HepG2 (cell line): ENCODE measurements at regions not wholly inside any gene's neighbourhood (a gene's known extent, or its start where the extent isn't known, plus 50 kb on each side); places are given as distances from the start of the nearest gene placed in this dataset.

Experiments used
- ATAC-seq: fragments of 200-7000 bp; cut with Tn5 transposase; 3 replicates; pipeline ENCODE4 v1.9.1; 2020; ENCODE audit warnings: mild to moderate bottlenecking, moderate library complexity
- BruUV-seq: library from RNA; stranded (reverse); fragments of 400-500 nt; replicated peaks from 2 replicates; lab custom pipeline; 2021; lab: Mats Ljungman, UMichigan
- CTCF ChIA-PET: fragments of 300-600 bp; formaldehyde crosslinking; extraction: SDS; loops from one replicate; lab custom pipeline; 2021; ENCODE audit warnings: low total read pairs, inconsistent platforms, low intra/inter-chr PET ratio; lab: Yijun Ruan, JAX
- POLR2A ChIA-PET: fragments of 350-600 bp; sonication (Branson Sonifier 250); formaldehyde crosslinking; loops from one replicate; lab custom pipeline; 2020; ENCODE audit warnings: antibody characterized with exemption, inconsistent platforms; lab: Yijun Ruan, JAX
- DNase-seq: peaks from one replicate; pipeline ENCODE4 v3.0.0-alpha.2; 2015; ENCODE audit warnings: low spot score
- FAIRE-seq: peaks from 3 replicates; lab custom pipeline; 2011; peaks lifted over from hg19 to GRCh38; lab: Jason Lieb, UNC
- H2AFZ ChIP-seq: one replicate; pipeline ENCODE4 v1.6.1; 2011; ENCODE audit warnings: low read length, inconsistent platforms
- H3K27ac ChIP-seq: fragments of 300-600 bp; 3 replicates; pipeline ENCODE4 v1.8.0; 2011; ENCODE audit warnings: mixed run types, mild to moderate bottlenecking, mixed read lengths, low read length, inconsistent platforms; ENCODE audit not compliant: insufficient read depth; ENCODE audit errors: extremely low read length
- H3K27me3 ChIP-seq, 2 experiments: fragments of 200-600 bp in 1 of 2; 2 replicates in 1 of 2; 3 replicates in 1 of 2; pipeline versions ENCODE4 v1.6.0 to v1.8.0; 2011; ENCODE audit warnings: low read length in 2 of 2, mild to moderate bottlenecking in 2 of 2, moderate library complexity in 2 of 2, inconsistent platforms in 1 of 2; ENCODE audit not compliant: insufficient read depth in 2 of 2, control insufficient read depth in 1 of 2
- H3K36me3 ChIP-seq, 2 experiments: fragments of 200-600 bp in 1 of 2; replicated peaks in 1 of 2; 2 replicates in 1 of 2; 3 replicates in 1 of 2; pipeline versions ENCODE4 v1.5.1 to v1.8.0; 2011; ENCODE audit warnings: low read length in 2 of 2, inconsistent platforms in 1 of 2; ENCODE audit not compliant: insufficient read depth in 2 of 2, control insufficient read depth in 1 of 2
- H3K4me1 ChIP-seq: 2 replicates; pipeline ENCODE4 v1.5.1; 2012; ENCODE audit warnings: low read length, inconsistent platforms; ENCODE audit not compliant: insufficient read depth
- H3K4me2 ChIP-seq: 2 replicates; pipeline ENCODE4 v1.6.0; 2011; ENCODE audit warnings: low read depth, low read length, inconsistent platforms
- H3K4me3 ChIP-seq, 3 experiments: fragments of 200-600 bp in 1 of 3; sonication (generic), shearing (Covaris generic) in 1 of 3; replicated peaks in 1 of 3; 2 replicates each; pipeline ENCODE4 v1.5.1; 2011 to 2016; ENCODE audit warnings: low read length in 3 of 3, inconsistent platforms in 2 of 3, low read depth in 2 of 3, mild to moderate bottlenecking in 2 of 3, control low read depth in 1 of 3, mixed read lengths in 1 of 3; ENCODE audit not compliant: insufficient read depth in 1 of 3
- H3K79me2 ChIP-seq: one replicate; pipeline ENCODE4 v1.6.1; 2011; ENCODE audit warnings: low read length, inconsistent platforms; ENCODE audit not compliant: insufficient read depth
- H3K9ac ChIP-seq: 2 replicates; pipeline ENCODE4 v1.6.0; 2011; ENCODE audit warnings: mild to moderate bottlenecking, low read depth, low read length, inconsistent platforms; ENCODE audit not compliant: insufficient read depth
- H3K9me3 ChIP-seq: 2 replicates; pipeline ENCODE4 v1.5.1; 2012; ENCODE audit warnings: mild to moderate bottlenecking, low read length
- H4K20me1 ChIP-seq: 2 replicates; pipeline ENCODE4 v1.6.0; 2011; ENCODE audit warnings: inconsistent platforms, mild to moderate bottlenecking, low read length, moderate library complexity; ENCODE audit not compliant: insufficient read depth
- CHD2 ChIP-seq: IDR thresholded peaks from 2 replicates; pipeline ENCODE4 v1.6.1; 2011; ENCODE audit warnings: low read depth, low read length, improper control_type of control experiment
- FOXC1 ChIP-seq: sonication (generic); formaldehyde crosslinking; IDR thresholded peaks from 2 replicates; pipeline ENCODE4 v1.8.0; 2022; ENCODE audit warnings: mild to moderate bottlenecking, missing genetic modification reagents, borderline replicate concordance
- HDAC6 ChIP-seq: fragments of 200-600 bp; sonication (generic); IDR thresholded peaks from 2 replicates; pipeline ENCODE4 v1.7.0; 2017; ENCODE audit warnings: mild to moderate bottlenecking, antibody characterized with exemption, low read length, low read depth
- ISL2 ChIP-seq: sonication (generic); formaldehyde crosslinking; IDR thresholded peaks from 2 replicates; pipeline ENCODE4 v1.5.0; 2020; ENCODE audit warnings: missing genetic modification reagents
- MEIS2 ChIP-seq: sonication (generic); formaldehyde crosslinking; IDR thresholded peaks from 2 replicates; pipeline ENCODE4 v1.9.0; 2021; ENCODE audit warnings: mild to moderate bottlenecking, missing genetic modification reagents
- NFKB2 ChIP-seq: sonication (generic); formaldehyde crosslinking; IDR thresholded peaks from 2 replicates; pipeline ENCODE4 v1.4.0; 2020; ENCODE audit warnings: missing genetic modification reagents, borderline replicate concordance
- NONO ChIP-seq, 2 experiments: fragments of 450-650 bp in 1 of 2; sonication (generic) in 1 of 2; formaldehyde crosslinking in 1 of 2; IDR thresholded peaks in 1 of 2; conservative IDR thresholded peaks in 1 of 2; 2 replicates each; pipeline versions ENCODE4 v1.6.1 to v1.8.0; 2017 to 2022; ENCODE audit warnings: mild to moderate bottlenecking in 1 of 2, missing genetic modification reagents in 1 of 2, moderate library complexity in 1 of 2
- PREB ChIP-seq: sonication (generic); formaldehyde crosslinking; IDR thresholded peaks from 2 replicates; pipeline ENCODE4 v1.4.0; 2020; ENCODE audit warnings: missing genetic modification reagents
- RFX3 ChIP-seq: IDR thresholded peaks from 2 replicates; pipeline ENCODE4 v1.6.1; 2016; ENCODE audit warnings: missing biosample characterization, missing genetic modification reagents
- ZFP36 ChIP-seq: fragments of 150-350 bp; IDR thresholded peaks from 2 replicates; pipeline ENCODE4 v1.6.1; 2018; ENCODE audit warnings: borderline replicate concordance, low read length, low read depth; ENCODE audit not compliant: partially characterized antibody
- ZNF782 ChIP-seq: sonication (generic); formaldehyde crosslinking; IDR thresholded peaks from 2 replicates; pipeline ENCODE4 v1.4.0; 2020; ENCODE audit warnings: missing genetic modification reagents, mild to moderate bottlenecking, borderline replicate concordance
- WGBS: methylation state at CpG from one replicate; pipeline ENCODE4 v1.1.6; 2017; ENCODE audit warnings: low lambda C conversion rate; 5-methylcytosine and 5-hydroxymethylcytosine counted together
- in situ Hi-C: cut with HindIII; loops from 2 replicates; pipeline ENCODE4 v1.10.0; 2017; ENCODE audit warnings: low pct_unique_long_range_greater_than_20kb; ENCODE audit not compliant: extremely low pct_ligation_motif_present
- intact Hi-C: fragments of 100-400 bp; cut with micrococcal nuclease; formaldehyde crosslinking; loops from one replicate; pipeline ENCODE4 v1.10.0; 2022; ENCODE audit not compliant: unreplicated experiment

- Histone ChIP-seq H3K4me2 (no peak overlapping the region), H2AFZ (no peak overlapping the region), H3K79me2 (no peaks in the 10 kb centered on the region), H3K9me3 (no peaks in the 10 kb centered on the region), H4K20me1 (no peaks in the 10 kb centered on the region), H3K9ac (no peak overlapping the region), H3K27ac (no peak overlapping the region), H3K4me3 (no peak overlapping the region), H3K4me1 (no peaks in the 10 kb centered on the region), H3K27me3 (no peaks in the 10 kb centered on the region), H3K36me3 (no peaks in the 10 kb centered on the region)
- ChIA-PET POLR2A (no interaction called here), CTCF (no interaction called here)
- intact Hi-C loops (no loop called here), in situ Hi-C loops (no loop called here)
- DNase-seq (no peak), ATAC-seq (no peak), FAIRE-seq (no peak)
- 20% methylated on average over 3 of the region's 3 CpGs for WGBS
- BruUV-seq: no TSS peak
- TF ChIP-seq FOXC1 (no peak), CHD2 (no peak), RFX3 (CRISPR knock-in tag) (no peak), ZFP36 (no peak), MEIS2 (CRISPR knock-in tag) (no peak), NONO (IDR thresholded peaks at IDR 0.05) (no peak), NONO (CRISPR knock-in tag; conservative IDR thresholded peaks at IDR 0.05) (no peak), ZNF782 (no peak), ISL2 (CRISPR knock-in tag) (no peak), NFKB2 (no peak), PREB (CRISPR knock-in tag) (no peak), HDAC6 (no peak)
- TF ChIP-seq, all 625 proteins: peak for 0
These were observed 861.5 kb upstream of the B3GALT2 start for GRCh38 chr1:194047921-194048320.
